Activated B cell treated with CpG ODN at 0.5 μM for 24 hours (primary cell): ENCODE measurements at regions not wholly inside any gene's neighbourhood (a gene's known extent, or its start where the extent isn't known, plus 50 kb on each side); places are given as distances from the start of the nearest gene placed in this dataset.

ENCODE experiments used
- ATAC-seq: fragments of 200-7000 bp; cut with Tn5 transposase; one replicate; pipeline ENCODE4 v1.10.0; 2021; ENCODE audit warnings: low read depth, mild to moderate bottlenecking, moderate library complexity
- CTCF ChIA-PET: fragments of 350-600 bp; sonication (Branson Sonifier 250); formaldehyde crosslinking; loops from one replicate; lab custom pipeline; 2021; ENCODE audit warnings: antibody characterized with exemption; lab: Charles Lee
- POLR2A ChIA-PET: fragments of 350-600 bp; sonication (Branson Sonifier 250); formaldehyde crosslinking; loops from one replicate; lab custom pipeline; 2021; ENCODE audit warnings: antibody characterized with exemption; lab: Charles Lee
- DNase-seq: peaks from one replicate; pipeline ENCODE4 v3.0.0; 2022
- H3K27ac Mint-ChIP-seq: one replicate; pipeline ENCODE4 v1.8.0; 2020; ENCODE audit warnings: mixed read lengths
- H3K27me3 Mint-ChIP-seq: one replicate; pipeline ENCODE4 v1.8.0; 2021; ENCODE audit warnings: mixed read lengths
- H3K36me3 Mint-ChIP-seq: one replicate; pipeline ENCODE4 v1.8.0; 2021; ENCODE audit warnings: low read depth, mixed read lengths
- H3K4me1 Mint-ChIP-seq: one replicate; pipeline ENCODE4 v1.8.0; 2021; ENCODE audit warnings: mixed read lengths
- H3K4me3 Mint-ChIP-seq: one replicate; pipeline ENCODE4 v1.8.0; 2020; ENCODE audit warnings: mild to moderate bottlenecking, mixed read lengths
- H3K9me3 Mint-ChIP-seq: one replicate; pipeline ENCODE4 v1.8.0; 2020; ENCODE audit warnings: mixed read lengths
- CTCF ChIP-seq: fragments of 200-600 bp; IDR thresholded peaks from one replicate; pipeline ENCODE4 v1.8.0; 2022; ENCODE audit warnings: antibody characterized with exemption, mild to moderate bottlenecking
- intact Hi-C: fragments of 100-400 bp; cut with micrococcal nuclease; formaldehyde crosslinking; loops from one replicate; pipeline ENCODE4 v1.15.1; 2024

- H3K36me3 Mint-ChIP-seq: no peaks in the 10 kb centered on the region
- H3K4me1 Mint-ChIP-seq: no peaks in the 10 kb centered on the region
- no peak overlapping the region for H3K27ac Mint-ChIP-seq
- intact Hi-C loops: no loop called here
- CTCF ChIA-PET: no interaction called here
- no peak for ATAC-seq
- H3K27me3 Mint-ChIP-seq: no peaks in the 10 kb centered on the region
- POLR2A ChIA-PET: no interaction called here
- no peak for DNase-seq
- no peak overlapping the region for H3K4me3 Mint-ChIP-seq
- TF ChIP-seq CTCF: no peak
- no peaks in the 10 kb centered on the region for H3K9me3 Mint-ChIP-seq
These were observed 128.9 kb upstream of the RXFP2 start for GRCh38 chr13:31610270-31610998.

GRCh38 chr13:31611214-31611613 is 128.1 kb upstream of the RXFP2 start:
- no peaks in the 10 kb centered on the region for H3K9me3 Mint-ChIP-seq
- no peak overlapping the region for H3K4me3 Mint-ChIP-seq
- DNase-seq: no peak
- ChIA-PET CTCF (no interaction called here), POLR2A (no interaction called here)
- no peaks in the 10 kb centered on the region for H3K27me3 Mint-ChIP-seq
- ATAC-seq: no peak
- H3K36me3 Mint-ChIP-seq: no peaks in the 10 kb centered on the region
- no peaks in the 10 kb centered on the region for H3K4me1 Mint-ChIP-seq
- intact Hi-C loops: no loop called here
- no peak overlapping the region for H3K27ac Mint-ChIP-seq
- no peak for TF ChIP-seq CTCF

DNA sequence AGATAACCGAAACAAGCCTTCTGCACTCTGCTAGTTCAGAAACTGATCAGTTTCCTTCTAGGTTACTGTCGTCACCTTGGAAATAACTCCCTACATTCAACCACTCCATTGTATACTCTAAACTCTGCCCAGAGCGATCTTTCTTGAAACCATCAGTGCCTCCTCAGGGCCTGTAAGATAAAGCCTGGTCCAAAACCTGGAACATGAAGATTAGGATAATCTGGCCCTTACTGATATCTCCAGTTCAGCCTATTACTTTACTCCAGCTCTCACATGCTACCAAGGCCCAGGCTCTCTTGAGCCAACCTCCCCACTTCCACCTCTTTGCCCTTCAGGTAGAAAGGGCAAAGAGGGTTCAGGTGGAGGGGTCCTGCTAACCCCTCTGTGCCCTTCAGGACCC is 125.3 kb upstream of the RXFP2 start:
- ATAC-seq (no peak), DNase-seq (no peak)
- Mint-ChIP-seq H3K4me1 (no peaks in the 10 kb centered on the region), H3K4me3 (no peak overlapping the region), H3K9me3 (no peaks in the 10 kb centered on the region), H3K36me3 (no peaks in the 10 kb centered on the region), H3K27me3 (no peaks in the 10 kb centered on the region), H3K27ac (no peak overlapping the region)
- POLR2A ChIA-PET: no interaction called here
- intact Hi-C loops: no loop called here
- CTCF ChIA-PET: no interaction called here
- TF ChIP-seq CTCF: no peak

- no peaks in the 10 kb centered on the region for H3K36me3 Mint-ChIP-seq
- ChIA-PET CTCF (no interaction called here), POLR2A (no interaction called here)
- H3K27ac Mint-ChIP-seq: no peak overlapping the region
- TF ChIP-seq CTCF: no peak
- no peaks in the 10 kb centered on the region for H3K4me1 Mint-ChIP-seq
- H3K4me3 Mint-ChIP-seq: no peak overlapping the region
- DNase-seq (no peak), ATAC-seq (no peak)
- H3K27me3 Mint-ChIP-seq: no peaks in the 10 kb centered on the region
- intact Hi-C loops: no loop called here
- H3K9me3 Mint-ChIP-seq: no peaks in the 10 kb centered on the region
These were observed 124.6 kb upstream of the RXFP2 start for GRCh38 chr13:31614704-31615103.

DNA sequence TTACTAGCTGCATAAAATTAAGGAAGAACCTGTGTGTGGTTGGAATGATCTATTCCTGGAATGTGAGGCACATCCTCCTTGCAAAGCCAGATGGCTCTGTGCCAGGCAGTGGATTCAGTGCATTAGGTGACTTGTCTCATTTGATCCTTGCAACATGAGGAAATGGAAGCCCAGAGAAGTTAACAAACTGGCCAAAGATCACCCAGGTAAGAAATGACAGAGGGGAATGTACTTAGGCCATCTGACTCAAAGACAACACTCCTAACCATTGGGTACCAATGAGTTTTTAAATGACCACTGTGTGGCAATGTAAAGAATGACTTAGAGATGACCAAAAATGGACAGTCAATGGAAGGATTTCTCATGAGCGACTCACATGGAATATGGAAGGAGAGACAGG is 114.2 kb upstream of the RXFP2 start:
- H3K36me3 Mint-ChIP-seq: no peaks in the 10 kb centered on the region
- H3K27ac Mint-ChIP-seq: no peak overlapping the region
- intact Hi-C loops: no loop called here
- H3K9me3 Mint-ChIP-seq: no peaks in the 10 kb centered on the region
- no peak for DNase-seq
- TF ChIP-seq CTCF: no peak
- peaks cover 10% of the 10 kb centered on the region for H3K27me3 Mint-ChIP-seq
- CTCF ChIA-PET: no interaction called here
- no peak overlapping the region for H3K4me3 Mint-ChIP-seq
- H3K4me1 Mint-ChIP-seq: no peaks in the 10 kb centered on the region
- POLR2A ChIA-PET: no interaction called here
- no peak for ATAC-seq
